Keratinocyte (primary cell): ENCODE measurements at regions not wholly inside any gene's neighbourhood (a gene's known extent, or its start where the extent isn't known, plus 50 kb on each side); places are given as distances from the start of the nearest gene placed in this dataset.
A peak's percentile ranks its signal among the peaks of the same experiment; 100 is the strongest.

Experiments used
- DNase-seq: peaks from one replicate; pipeline ENCODE4 v3.0.0-alpha.2; 2011; ENCODE audit warnings: low read depth, missing footprints, low spot score
- FAIRE-seq: peaks from 2 replicates; lab custom pipeline; 2011; peaks lifted over from hg19 to GRCh38; lab: Jason Lieb, UNC
- H2AFZ ChIP-seq: 2 replicates; pipeline ENCODE4 v1.6.0; 2012; ENCODE audit warnings: low read length, control low read depth, inconsistent platforms; ENCODE audit not compliant: control insufficient read depth
- H3K27ac ChIP-seq: 2 replicates; pipeline ENCODE4 v1.5.1; 2011; ENCODE audit warnings: low read length; ENCODE audit not compliant: control insufficient read depth, insufficient read depth
- H3K27me3 ChIP-seq: 3 replicates; pipeline ENCODE4 v1.6.0; 2011; ENCODE audit warnings: low read length; ENCODE audit not compliant: control insufficient read depth, insufficient read depth; ENCODE audit errors: extremely low read depth
- H3K36me3 ChIP-seq, 2 experiments: 2 replicates in 1 of 2; 3 replicates in 1 of 2; pipeline ENCODE4 v1.5.1; 2011; ENCODE audit warnings: low read length in 2 of 2, mild to moderate bottlenecking in 1 of 2; ENCODE audit not compliant: control insufficient read depth in 2 of 2, insufficient read depth in 2 of 2; ENCODE audit errors: extremely low read depth in 1 of 2
- H3K4me1 ChIP-seq: 3 replicates; pipeline ENCODE4 v1.5.1; 2011; ENCODE audit warnings: low read length; ENCODE audit not compliant: control insufficient read depth, insufficient read depth; ENCODE audit errors: extremely low read depth
- H3K4me2 ChIP-seq: 3 replicates; pipeline ENCODE4 v1.6.0; 2011; ENCODE audit warnings: low read depth, low read length; ENCODE audit not compliant: control insufficient read depth, insufficient read depth; ENCODE audit errors: extremely low read depth
- H3K4me3 ChIP-seq, 3 experiments: fragments of 200-600 bp in 1 of 3; sonication (generic) in 1 of 3; 2 replicates in 2 of 3; 3 replicates in 1 of 3; pipeline ENCODE4 v1.5.1; 2011 to 2016; ENCODE audit warnings: low read length in 3 of 3, mild to moderate bottlenecking in 3 of 3, control low read depth in 2 of 3, inconsistent platforms in 1 of 3, low read depth in 1 of 3, mixed read lengths in 1 of 3, mixed run types in 1 of 3, moderate library complexity in 1 of 3; ENCODE audit not compliant: control insufficient read depth in 2 of 3, insufficient read depth in 2 of 3; ENCODE audit errors: extremely low read depth in 1 of 3
- H3K79me2 ChIP-seq: 2 replicates; pipeline ENCODE4 v1.6.0; 2012; ENCODE audit warnings: low read length; ENCODE audit not compliant: control insufficient read depth, insufficient read depth
- H3K9ac ChIP-seq: 3 replicates; pipeline ENCODE4 v1.6.0; 2011; ENCODE audit warnings: low read length; ENCODE audit not compliant: control insufficient read depth, insufficient read depth; ENCODE audit errors: extremely low read depth
- H3K9me1 ChIP-seq: 3 replicates; pipeline ENCODE4 v1.6.0; 2011; ENCODE audit warnings: low read length; ENCODE audit not compliant: control insufficient read depth, insufficient read depth; ENCODE audit errors: extremely low read depth
- H3K9me3 ChIP-seq: 2 replicates; pipeline ENCODE4 v1.5.1; 2012; ENCODE audit warnings: low read depth, low read length; ENCODE audit not compliant: control insufficient read depth
- H4K20me1 ChIP-seq: 3 replicates; pipeline ENCODE4 v1.6.0; 2011; ENCODE audit warnings: low read length; ENCODE audit not compliant: control insufficient read depth, insufficient read depth; ENCODE audit errors: extremely low read depth
- CTCF ChIP-seq, 3 experiments: IDR thresholded peaks in 1 of 3; conservative IDR thresholded peaks in 1 of 3; optimal IDR thresholded peaks in 1 of 3; 2 replicates in 2 of 3; 3 replicates in 1 of 3; pipeline versions ENCODE3 to v1.5.1; 2011; ENCODE audit warnings: low read length in 3 of 3, mild to moderate bottlenecking in 3 of 3, moderate library complexity in 2 of 3, control low read depth in 1 of 3, inconsistent platforms in 1 of 3; ENCODE audit not compliant: insufficient read depth in 2 of 3; ENCODE audit errors: extremely low read depth in 1 of 3
- EZH2 ChIP-seq: IDR thresholded peaks from one replicate; pipeline ENCODE4 v1.6.1; 2012; ENCODE audit warnings: inconsistent platforms, mild to moderate bottlenecking, low read length, moderate library complexity
- dilution Hi-C: fragments of 300-500 bp; cut with MboI; formaldehyde crosslinking; loops from one replicate; pipeline ENCODE4 v1.7.0; 2020; ENCODE audit warnings: low sequenced_read_pairs; ENCODE audit not compliant: extremely low pct_ligation_motif_present

DNA sequence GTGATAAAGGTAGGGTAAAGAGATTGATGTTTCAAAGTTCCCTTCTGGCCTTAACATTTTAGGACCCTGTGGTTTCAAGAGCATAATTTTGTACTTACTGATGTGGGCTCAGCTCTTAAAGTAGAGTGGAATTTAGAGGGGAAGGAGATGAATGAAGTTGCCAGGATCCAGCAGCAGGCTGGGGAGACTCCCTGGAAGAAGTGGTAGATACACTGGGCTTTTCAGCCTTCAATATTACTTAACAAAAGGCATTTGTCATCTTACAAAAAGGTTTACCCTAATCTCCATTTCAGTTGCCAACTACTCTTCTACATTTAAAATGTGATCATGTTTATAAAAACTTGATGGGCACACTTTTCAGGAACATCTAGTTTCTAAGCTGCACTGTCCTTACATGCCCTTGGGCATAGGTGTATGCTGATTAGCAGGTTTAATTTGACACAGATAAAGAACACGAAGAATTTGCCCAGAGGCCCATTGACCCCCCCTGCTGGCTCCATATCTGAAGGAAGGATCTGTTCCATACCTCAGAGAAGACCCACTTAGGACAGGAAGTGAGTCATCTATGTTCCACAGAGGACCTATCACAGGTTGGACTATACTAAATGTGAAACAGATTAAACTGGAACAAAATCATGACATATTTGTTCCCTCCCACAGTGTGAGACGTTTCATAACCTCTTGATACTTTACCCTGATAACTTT, 93.0 kb upstream of the LPP start:
- DNase-seq (peak; percentile 65), FAIRE-seq (peak; percentile 71)
- Histone ChIP-seq H3K79me2 (no peaks in the 10 kb centered on the region), H3K27me3 (no peaks in the 10 kb centered on the region), H3K9me3 (no peaks in the 10 kb centered on the region), H3K9ac (no peak overlapping the region), H2AFZ (no peak overlapping the region), H3K36me3 (no peaks in the 10 kb centered on the region), H3K4me2 (peak overlapping the region; percentile 70), H3K27ac (peak overlapping the region; percentile 15), H3K4me1 (peaks cover 10% of the 10 kb centered on the region), H4K20me1 (no peaks in the 10 kb centered on the region), H3K4me3 (no peak overlapping the region), H3K9me1 (no peaks in the 10 kb centered on the region)
- TF ChIP-seq CTCF (optimal IDR thresholded peaks at IDR 0.05 in 1 of 3, IDR thresholded peaks at IDR 0.05 in 1 of 3, conservative IDR thresholded peaks at IDR 0.05 in 1 of 3; ENCODE audit: extremely low read depth in 1 of 3, insufficient read depth in 2 of 3, low read length in 3 of 3), result peak in 1 of 3 experiments; percentile 13
- no peak for TF ChIP-seq EZH2
- dilution Hi-C loops, result no loop called here

GRCh38 chr3:188062216-188062615, 91.7 kb upstream of the LPP start:
- no peaks in the 10 kb centered on the region for H3K9me3 ChIP-seq
- dilution Hi-C loops, result no loop called here
- H3K27ac ChIP-seq, result no peak overlapping the region
- H3K4me2 ChIP-seq, result no peak overlapping the region
- H3K36me3 ChIP-seq, result no peaks in the 10 kb centered on the region
- TF ChIP-seq CTCF (optimal IDR thresholded peaks at IDR 0.05 in 1 of 3, IDR thresholded peaks at IDR 0.05 in 1 of 3, conservative IDR thresholded peaks at IDR 0.05 in 1 of 3; ENCODE audit: extremely low read depth in 1 of 3, insufficient read depth in 2 of 3, low read length in 3 of 3) (no peak), EZH2 (no peak)
- no peak for DNase-seq
- no peak overlapping the region for H2AFZ ChIP-seq
- no peaks in the 10 kb centered on the region for H4K20me1 ChIP-seq
- H3K4me1 ChIP-seq, result peaks cover 10% of the 10 kb centered on the region
- no peaks in the 10 kb centered on the region for H3K9me1 ChIP-seq
- no peaks in the 10 kb centered on the region for H3K79me2 ChIP-seq
- FAIRE-seq, result no peak
- no peak overlapping the region for H3K9ac ChIP-seq
- H3K27me3 ChIP-seq, result no peaks in the 10 kb centered on the region
- H3K4me3 ChIP-seq, result no peak overlapping the region
